ENCODE measurements at regions not wholly inside any gene's neighbourhood (a gene's known extent, or its start where the extent isn't known, plus 50 kb on each side); places are given as distances from the start of the nearest gene placed in this dataset.

- ATAC-seq = no peak
- H3K4me1 ChIP-seq (ENCODE audit: insufficient read depth, low read length) = no peaks in the 10 kb centered on the region
- intact Hi-C loops (cut with micrococcal nuclease) = no loop called here
- DNase-seq = no peak
- H4K20me1 ChIP-seq (ENCODE audit: low read length) = no peaks in the 10 kb centered on the region
- no peak overlapping the region for H3K27ac ChIP-seq (ENCODE audit: low read length)
- no peaks in the 10 kb centered on the region for H3F3A ChIP-seq (ENCODE audit: low read length, unreplicated experiment)
- H2AFZ ChIP-seq (ENCODE audit: low read length) = no peak overlapping the region
- H3K9me3 ChIP-seq (ENCODE audit: low read length) = no peaks in the 10 kb centered on the region
- H3K36me3 ChIP-seq (ENCODE audit: low read depth, low read length) = no peaks in the 10 kb centered on the region
- ChIA-PET CTCF (no interaction called here), POLR2A (ENCODE audit: unreplicated experiment) (interaction anchor here (0.6 kb wide), 1 partner anchor 13 kb away, joined by 4 read pairs; no protein-coding TSS in a partner anchor)
- no peak for TF ChIP-seq EZH2 (IDR thresholded peaks at IDR 0.05; ENCODE audit: low read length, unreplicated experiment)
- no peak for TF ChIP-seq EZH2phosphoT487 (IDR thresholded peaks at IDR 0.05; ENCODE audit: borderline replicate concordance, low read length)
- TF ChIP-seq CTCF (conservative IDR thresholded peaks at IDR 0.05; ENCODE audit: low read depth, low read length) = no peak
- H3K9ac ChIP-seq (ENCODE audit: low read length) = no peak overlapping the region
- no peaks in the 10 kb centered on the region for H3K9me2 ChIP-seq (replicated peaks; ENCODE audit: low read length)
- peaks cover 78% of the 10 kb centered on the region for H3K27me3 ChIP-seq (ENCODE audit: low read length)
- no peak overlapping the region for H3K4me2 ChIP-seq (ENCODE audit: low read length)
- no peaks in the 10 kb centered on the region for H3K79me2 ChIP-seq (ENCODE audit: low read length)
- BruUV-seq (replicated peaks) = no TSS peak
- no peak overlapping the region for H3K4me3 ChIP-seq (ENCODE audit: low read length)
These were observed 246.1 kb downstream of the RPS24 start for GRCh38 chr10:78279756-78280155.

GRCh38 chr10:78280604-78281003 lies 246.9 kb downstream of the RPS24 start:
- DNase-seq (no peak), ATAC-seq (no peak)
- no peaks in the 10 kb centered on the region for H3K9me2 ChIP-seq (replicated peaks; ENCODE audit: low read length)
- H3K36me3 ChIP-seq (ENCODE audit: low read depth, low read length) = no peaks in the 10 kb centered on the region
- no TSS peak for BruUV-seq (replicated peaks)
- H3K27me3 ChIP-seq (ENCODE audit: low read length) = peaks cover 76% of the 10 kb centered on the region
- no peaks in the 10 kb centered on the region for H4K20me1 ChIP-seq (ENCODE audit: low read length)
- ChIA-PET CTCF (no interaction called here), POLR2A (ENCODE audit: unreplicated experiment) (no interaction called here)
- TF ChIP-seq EZH2 (IDR thresholded peaks at IDR 0.05; ENCODE audit: low read length, unreplicated experiment) = no peak
- no peak for TF ChIP-seq CTCF (conservative IDR thresholded peaks at IDR 0.05; ENCODE audit: low read depth, low read length)
- TF ChIP-seq EZH2phosphoT487 (IDR thresholded peaks at IDR 0.05; ENCODE audit: borderline replicate concordance, low read length) = no peak
- intact Hi-C loops (cut with micrococcal nuclease) = no loop called here
- no peaks in the 10 kb centered on the region for H3K9me3 ChIP-seq (ENCODE audit: low read length)
- no peak overlapping the region for H3K4me3 ChIP-seq (ENCODE audit: low read length)
- H3F3A ChIP-seq (ENCODE audit: low read length, unreplicated experiment) = no peaks in the 10 kb centered on the region
- H3K9ac ChIP-seq (ENCODE audit: low read length) = no peak overlapping the region
- H2AFZ ChIP-seq (ENCODE audit: low read length) = no peak overlapping the region
- H3K4me2 ChIP-seq (ENCODE audit: low read length) = no peak overlapping the region
- no peaks in the 10 kb centered on the region for H3K79me2 ChIP-seq (ENCODE audit: low read length)
- H3K27ac ChIP-seq (ENCODE audit: low read length) = no peak overlapping the region
- H3K4me1 ChIP-seq (ENCODE audit: insufficient read depth, low read length) = no peaks in the 10 kb centered on the region

- H2AFZ ChIP-seq (ENCODE audit: low read length) = no peak overlapping the region
- H3K9ac ChIP-seq (ENCODE audit: low read length) = no peak overlapping the region
- no peaks in the 10 kb centered on the region for H4K20me1 ChIP-seq (ENCODE audit: low read length)
- no TSS peak for BruUV-seq (replicated peaks)
- H3F3A ChIP-seq (ENCODE audit: low read length, unreplicated experiment) = no peaks in the 10 kb centered on the region
- no peak for TF ChIP-seq CTCF (conservative IDR thresholded peaks at IDR 0.05; ENCODE audit: low read depth, low read length)
- TF ChIP-seq EZH2 (IDR thresholded peaks at IDR 0.05; ENCODE audit: low read length, unreplicated experiment) = no peak
- TF ChIP-seq EZH2phosphoT487 (IDR thresholded peaks at IDR 0.05; ENCODE audit: borderline replicate concordance, low read length) = no peak
- H3K27ac ChIP-seq (ENCODE audit: low read length) = no peak overlapping the region
- ChIA-PET POLR2A (ENCODE audit: unreplicated experiment) (interaction anchor here (0.5 kb wide), 1 partner anchor 10 kb away, joined by 5 read pairs; no protein-coding TSS in a partner anchor), CTCF (no interaction called here)
- intact Hi-C loops (cut with micrococcal nuclease) = no loop called here
- H3K27me3 ChIP-seq (ENCODE audit: low read length) = peaks cover 78% of the 10 kb centered on the region
- no peaks in the 10 kb centered on the region for H3K4me1 ChIP-seq (ENCODE audit: insufficient read depth, low read length)
- no peaks in the 10 kb centered on the region for H3K9me2 ChIP-seq (replicated peaks; ENCODE audit: low read length)
- H3K36me3 ChIP-seq (ENCODE audit: low read depth, low read length) = no peaks in the 10 kb centered on the region
- ATAC-seq (no peak), DNase-seq (no peak)
- no peak overlapping the region for H3K4me2 ChIP-seq (ENCODE audit: low read length)
- no peaks in the 10 kb centered on the region for H3K79me2 ChIP-seq (ENCODE audit: low read length)
- H3K9me3 ChIP-seq (ENCODE audit: low read length) = no peaks in the 10 kb centered on the region
- H3K4me3 ChIP-seq (ENCODE audit: low read length) = no peak overlapping the region
These were observed 248.0 kb downstream of the RPS24 start for GRCh38 chr10:78281627-78282026.

All from PC-3 (cell line).